Fibroblast of gingiva (primary cell): ENCODE measurements at regions not wholly inside any gene's neighbourhood (a gene's known extent, or its start where the extent isn't known, plus 50 kb on each side); places are given as distances from the start of the nearest gene placed in this dataset.

Experiments
- DNase-seq: peaks from one replicate; pipeline ENCODE4 v3.0.0-alpha.2; 2011; ENCODE audit warnings: low read depth

- DNase-seq, result no peak
Measured at GRCh38 chr1:96964761-96965160, 243.2 kb downstream of the PTBP2 start.

- peak; percentile 69 for DNase-seq
Measured at GRCh38 chr1:96966536-96967138, 245.1 kb downstream of the PTBP2 start.

GRCh38 chr1:96967311-96967710, 245.7 kb downstream of the PTBP2 start:
- no peak for DNase-seq

GRCh38 chr1:96968541-96968940, 247.0 kb downstream of the PTBP2 start:
- DNase-seq, result no peak

GRCh38 chr1:96968983-96969382, 247.4 kb downstream of the PTBP2 start:
- peak; percentile 72 for DNase-seq

- DNase-seq, result no peak
Measured at GRCh38 chr1:96969656-96970163, 248.1 kb downstream of the PTBP2 start.

- no peak for DNase-seq
Measured at GRCh38 chr1:96971439-96971838, 249.9 kb downstream of the PTBP2 start.

GRCh38 chr1:96971849-96972602, 250.4 kb downstream of the PTBP2 start:
- DNase-seq, result peak; percentile 24

- DNase-seq, result no peak
Measured at GRCh38 chr1:96973605-96974004, 252.0 kb downstream of the PTBP2 start.

- peak; percentile 6 for DNase-seq
Measured at GRCh38 chr1:96978444-96978843, 256.9 kb downstream of the PTBP2 start.

- no peak for DNase-seq
Measured at GRCh38 chr1:96978901-96979300, 257.3 kb downstream of the PTBP2 start.

- DNase-seq, result no peak
Measured at GRCh38 chr1:96979304-96980268, 258.0 kb downstream of the PTBP2 start.

GRCh38 chr1:96980448-96980847, 258.9 kb downstream of the PTBP2 start:
- no peak for DNase-seq

- DNase-seq, result no peak
Measured at GRCh38 chr1:96981181-96981580, 259.6 kb downstream of the PTBP2 start.

GRCh38 chr1:96982118-96982517, 260.5 kb downstream of the PTBP2 start:
- DNase-seq, result no peak

GRCh38 chr1:96983866-96984265, 262.3 kb downstream of the PTBP2 start:
- no peak for DNase-seq

- no peak for DNase-seq
Measured at GRCh38 chr1:96987186-96987703, 265.7 kb downstream of the PTBP2 start.

- no peak for DNase-seq
Measured at GRCh38 chr1:96989302-96989701, 267.7 kb downstream of the PTBP2 start.

- DNase-seq, result no peak
Measured at GRCh38 chr1:96990136-96990535, 268.6 kb downstream of the PTBP2 start.

- no peak for DNase-seq
Measured at GRCh38 chr1:96991261-96991660, 269.7 kb downstream of the PTBP2 start.

- peak; percentile 31 for DNase-seq
Measured at GRCh38 chr1:96992871-96993270, 271.3 kb downstream of the PTBP2 start.

- DNase-seq, result no peak
Measured at GRCh38 chr1:96995351-96995750, 273.8 kb downstream of the PTBP2 start.
